ENCODE measurements at regions not wholly inside any gene's neighbourhood (a gene's known extent, or its start where the extent isn't known, plus 50 kb on each side); places are given as distances from the start of the nearest gene placed in this dataset.

GRCh38 chr2:212712991-212713390 is 174.4 kb upstream of the ERBB4 start (continued):
- TF ChIP-seq CREM (CRISPR knock-in tag; IDR thresholded peaks at IDR 0.05): no peak
- no peak for TF ChIP-seq E2F4 (CRISPR knock-in tag; IDR thresholded peaks at IDR 0.05; ENCODE audit: borderline replicate concordance, low read depth)
- TF ChIP-seq TEAD4 (CRISPR knock-in tag; IDR thresholded peaks at IDR 0.05): no peak

GRCh38 chr2:212712466-212712865 is 173.9 kb upstream of the ERBB4 start:
- DNase-seq (ENCODE audit: low spot score) (no peak), ATAC-seq (no peak)
- Mint-ChIP-seq H3K27me3 (ENCODE audit: low read depth) (no peaks in the 10 kb centered on the region; the same call in 1 of the 2 replicates), H3K36me3 (no peaks in the 10 kb centered on the region), H3K4me3 (no peak overlapping the region), H3K27ac (no peak overlapping the region), H3K9me3 (peaks cover 9% of the 10 kb centered on the region), H3K4me1 (no peaks in the 10 kb centered on the region; the same call in 1 of the 2 replicates)
- CTCF ChIA-PET: no interaction called here
- POLR2A ChIA-PET: no interaction called here
- no peak for TF ChIP-seq FOXP1 (CRISPR knock-in tag; IDR thresholded peaks at IDR 0.05; ENCODE audit: borderline replicate concordance)
- no peak for TF ChIP-seq ZNF138 (CRISPR knock-in tag; conservative IDR thresholded peaks at IDR 0.05)
- TF ChIP-seq ATF1 (CRISPR knock-in tag; IDR thresholded peaks at IDR 0.05): no peak
- TF ChIP-seq ATF2 (CRISPR knock-in tag; IDR thresholded peaks at IDR 0.05; ENCODE audit: borderline replicate concordance, low read depth): no peak
- TF ChIP-seq ZBTB21 (CRISPR knock-in tag; IDR thresholded peaks at IDR 0.05; ENCODE audit: borderline replicate concordance): no peak

- H3K36me3 Mint-ChIP-seq: no peaks in the 10 kb centered on the region
- no peak for TF ChIP-seq ZNF281 (CRISPR knock-in tag; IDR thresholded peaks at IDR 0.05)
- TF ChIP-seq ZNF396 (CRISPR knock-in tag; IDR thresholded peaks at IDR 0.05; ENCODE audit: borderline replicate concordance): no peak
- TF ChIP-seq CBFB (CRISPR knock-in tag; IDR thresholded peaks at IDR 0.05; ENCODE audit: low read depth): no peak
- TF ChIP-seq ZMAT4 (CRISPR knock-in tag; IDR thresholded peaks at IDR 0.05): no peak
- TF ChIP-seq NFE2L1 (CRISPR knock-in tag; IDR thresholded peaks at IDR 0.05): no peak
- TF ChIP-seq IRF1 (CRISPR knock-in tag; IDR thresholded peaks at IDR 0.05): no peak
- TF ChIP-seq PREB (CRISPR knock-in tag; IDR thresholded peaks at IDR 0.05; ENCODE audit: borderline replicate concordance): no peak
- no peak for TF ChIP-seq ATF3 (CRISPR knock-in tag; conservative IDR thresholded peaks at IDR 0.05)
- TF ChIP-seq CDX4 (CRISPR knock-in tag; IDR thresholded peaks at IDR 0.05; ENCODE audit: borderline replicate concordance): no peak
- TF ChIP-seq FOXP4 (CRISPR knock-in tag; IDR thresholded peaks at IDR 0.05): no peak
- TF ChIP-seq SP1 (CRISPR knock-in tag; conservative IDR thresholded peaks at IDR 0.05): no peak
Measured at GRCh38 chr2:212711856-212712255, 173.3 kb upstream of the ERBB4 start.

More at GRCh38 chr2:212711856-212712255, 173.3 kb upstream of the ERBB4 start:
- ChIA-PET CTCF (no interaction called here), POLR2A (no interaction called here)
- ATAC-seq (no peak), DNase-seq (ENCODE audit: low spot score) (no peak)
- Mint-ChIP-seq H3K27me3 (ENCODE audit: low read depth) (no peaks in the 10 kb centered on the region; the same call in 1 of the 2 replicates), H3K4me3 (no peak overlapping the region), H3K4me1 (no peaks in the 10 kb centered on the region; the same call in 1 of the 2 replicates), H3K9me3 (peaks cover 9% of the 10 kb centered on the region), H3K27ac (no peak overlapping the region)
